Stimulated activated CD8-positive, alpha-beta memory T cell treated with anti-CD3 and anti-CD28 coated beads, Interleukin-4, amount 100 ng/mL, for 24 hours (primary cell): ENCODE measurements at regions not wholly inside any gene's neighbourhood (a gene's known extent, or its start where the extent isn't known, plus 50 kb on each side); places are given as distances from the start of the nearest gene placed in this dataset.

Experiments used
- DNase-seq: peaks from one replicate; pipeline ENCODE4 v3.0.0-alpha.2; 2020; ENCODE audit warnings: low read depth

GRCh38 chr7:12130609-12131008 lies 80.5 kb upstream of the TMEM106B start:
- no peak for DNase-seq

- DNase-seq = no peak
These were observed 80.0 kb upstream of the TMEM106B start for GRCh38 chr7:12131122-12131521.

GRCh38 chr7:12133865-12134264 lies 77.2 kb upstream of the TMEM106B start:
- no peak for DNase-seq

- DNase-seq = no peak
These were observed 74.6 kb upstream of the TMEM106B start for GRCh38 chr7:12136523-12136922.

GRCh38 chr7:12137283-12137682 lies 73.8 kb upstream of the TMEM106B start:
- no peak for DNase-seq

GRCh38 chr7:12138421-12138820 lies 72.7 kb upstream of the TMEM106B start:
- no peak for DNase-seq

GRCh38 chr7:12139416-12139815 lies 71.7 kb upstream of the TMEM106B start:
- no peak for DNase-seq

GRCh38 chr7:12146813-12147212 lies 64.3 kb upstream of the TMEM106B start:
- DNase-seq = no peak

GRCh38 chr7:12152196-12152918 lies 58.7 kb upstream of the TMEM106B start:
- DNase-seq = no peak

GRCh38 chr7:12154119-12154518 lies 57.0 kb upstream of the TMEM106B start:
- DNase-seq = no peak

GRCh38 chr7:12157517-12157916 lies 53.6 kb upstream of the TMEM106B start:
- no peak for DNase-seq

- no peak for DNase-seq
These were observed 52.6 kb upstream of the TMEM106B start for GRCh38 chr7:12158334-12159060.

GRCh38 chr7:12161146-12161545 lies 49.9 kb upstream of the TMEM106B start:
- no peak for DNase-seq
